ENCODE measurements at regions not wholly inside any gene's neighbourhood (a gene's known extent, or its start where the extent isn't known, plus 50 kb on each side); places are given as distances from the start of the nearest gene placed in this dataset.

DNA sequence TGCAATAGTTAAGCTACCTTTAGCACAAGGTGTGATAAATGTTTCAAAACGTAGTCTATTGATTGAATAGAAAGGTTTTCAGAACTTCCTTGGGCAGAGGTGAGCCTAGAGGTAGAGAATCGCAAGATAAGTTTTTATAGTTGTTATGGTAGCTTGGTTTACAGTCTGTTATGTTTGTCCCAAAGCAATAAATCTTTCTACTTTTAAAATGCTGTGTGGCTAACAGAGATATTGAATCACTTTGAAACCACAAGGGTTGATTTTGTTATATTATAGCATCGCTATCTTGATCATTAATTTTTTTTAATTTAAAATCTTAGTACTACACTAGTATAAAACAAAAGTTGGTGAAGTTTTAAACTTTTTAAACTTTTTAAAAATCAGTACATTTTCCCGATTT is 126.7 kb downstream of the TMEM182 start (continued):
- TF ChIP-seq JUND (IDR thresholded peaks at IDR 0.05; ENCODE audit: low read length), result no peak
- TF ChIP-seq SUZ12 (IDR thresholded peaks at IDR 0.05; ENCODE audit: low read length), result no peak
- no peak for TF ChIP-seq SP1 (IDR thresholded peaks at IDR 0.05; ENCODE audit: low read depth, low read length)
